Dermis blood vessel endothelial cell (primary cell): ENCODE measurements at regions not wholly inside any gene's neighbourhood (a gene's known extent, or its start where the extent isn't known, plus 50 kb on each side); places are given as distances from the start of the nearest gene placed in this dataset.
"Not testable (repeated sequence)": the region's sequence is repeated elsewhere in the genome, so short reads cannot be mapped to it uniquely, and the experiment has no call there.

Source experiments
- DNase-seq: peaks from one replicate; pipeline ENCODE4 v3.0.0; 2010

DNA sequence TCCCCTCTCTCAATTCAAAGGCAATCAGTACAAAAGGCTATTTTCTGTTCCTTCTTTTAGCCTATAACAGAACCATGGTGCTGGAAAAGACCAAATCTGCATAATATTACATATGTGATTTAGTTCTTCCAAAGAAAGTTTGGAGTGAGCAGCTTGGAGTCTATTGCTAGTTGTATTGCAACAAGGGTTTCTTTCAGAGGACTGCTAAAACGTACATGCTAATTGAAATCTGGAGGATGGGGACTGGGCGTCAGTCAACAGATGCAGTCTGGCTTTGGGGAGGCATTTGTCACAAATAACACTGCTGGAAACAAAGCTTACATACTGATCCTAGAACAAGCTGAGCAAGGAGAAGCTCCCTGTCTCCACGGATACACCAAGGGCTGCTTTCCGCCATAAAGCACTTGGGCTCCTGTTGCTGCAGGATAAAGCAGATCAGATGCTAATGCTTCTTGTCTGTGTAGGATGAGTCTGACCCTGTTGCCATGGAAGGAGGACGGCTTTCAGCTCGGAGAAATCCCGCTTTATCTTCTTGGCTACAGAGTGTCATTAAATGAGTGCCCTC lies 883.5 kb downstream of the SORCS1 start:
- no peak for DNase-seq

DNA sequence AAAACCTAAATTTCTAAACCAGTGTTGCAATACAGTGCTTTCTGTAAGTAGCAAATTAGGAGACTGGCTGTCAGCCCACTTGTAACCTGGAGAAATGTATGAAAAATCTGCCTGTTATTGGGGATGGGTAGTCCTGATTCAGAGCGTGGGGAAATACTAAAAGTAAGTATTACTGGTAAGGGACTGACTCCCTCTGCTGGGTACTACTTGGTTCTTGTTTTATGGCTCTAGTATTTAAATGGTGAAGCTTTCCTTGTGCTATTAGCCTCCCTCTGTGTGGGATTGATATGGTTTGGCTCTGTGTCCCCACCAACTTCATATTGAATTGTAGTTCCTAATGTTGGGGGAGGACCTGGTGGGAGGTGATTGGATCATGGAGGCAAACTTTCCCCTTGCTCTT lies 886.1 kb downstream of the SORCS1 start:
- DNase-seq = no peak

GRCh38 chr10:106271237-106271636 lies 893.3 kb downstream of the SORCS1 start:
- DNase-seq = no peak

DNA sequence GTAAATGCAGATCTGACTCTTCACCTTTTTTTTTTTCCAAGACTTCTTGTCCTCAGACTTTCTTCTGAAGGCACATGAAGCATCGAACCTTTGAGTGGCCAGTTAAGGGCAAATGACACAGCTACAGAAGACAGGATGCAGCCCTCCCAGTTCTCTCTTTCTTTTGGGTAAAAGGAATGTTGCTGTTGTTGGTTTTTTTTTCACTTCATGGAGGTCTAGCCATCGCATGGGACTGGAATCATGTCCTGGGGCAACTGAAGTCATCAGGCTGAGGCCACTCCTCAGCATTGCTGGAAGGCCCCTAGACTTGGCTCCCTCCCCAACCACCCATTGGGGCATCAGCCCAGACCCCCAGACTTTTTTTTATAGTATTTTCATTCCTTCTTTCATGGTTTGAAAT lies 896.5 kb downstream of the SORCS1 start:
- DNase-seq = no peak

- no peak for DNase-seq
These were observed 896.9 kb downstream of the SORCS1 start for GRCh38 chr10:106267591-106267990.

DNA sequence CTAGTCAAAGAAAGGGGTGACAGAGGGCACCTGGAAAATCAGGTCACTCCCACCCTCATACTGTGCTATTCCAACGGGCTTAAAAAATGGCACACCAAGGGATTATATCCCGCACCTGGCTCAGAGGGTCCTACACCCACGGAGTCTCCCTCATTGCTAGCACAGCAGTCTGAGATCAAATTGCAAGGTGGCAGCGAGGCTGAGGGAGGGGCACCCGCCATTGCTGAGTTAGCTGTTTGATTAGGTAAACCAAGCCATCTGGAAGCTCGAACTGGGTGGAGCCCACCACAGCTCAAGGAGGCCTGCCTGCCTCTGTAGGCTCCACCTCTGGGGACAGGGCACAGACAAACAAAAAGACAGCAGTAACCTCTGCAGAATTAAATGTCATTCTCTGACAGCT lies 907.1 kb downstream of the SORCS1 start:
- DNase-seq = not testable (repeated sequence)

DNA sequence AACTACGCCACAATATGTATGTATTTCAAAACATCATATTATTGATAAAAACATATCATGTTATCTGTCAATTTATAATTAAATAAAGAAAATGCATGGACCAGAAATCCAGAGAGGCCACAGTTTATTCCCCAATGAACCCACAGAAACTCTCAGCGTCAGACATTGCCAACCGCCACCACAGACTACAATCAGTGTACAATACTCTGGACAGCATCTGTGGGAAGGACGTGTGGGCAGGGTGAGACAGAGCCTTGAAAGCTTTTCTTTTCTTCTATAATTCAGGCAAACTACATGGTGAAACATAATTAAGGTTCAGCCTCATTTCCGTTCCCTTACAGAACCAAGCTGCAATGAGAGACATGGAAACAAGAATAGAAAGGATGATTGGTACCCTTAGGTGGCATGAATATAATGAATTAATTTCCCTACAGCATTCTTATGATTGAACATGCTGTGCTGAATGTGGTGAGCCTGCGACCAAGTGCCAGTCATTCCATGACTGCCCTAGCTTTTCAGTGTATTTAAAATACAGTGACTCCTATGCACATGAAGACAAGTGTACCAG lies 909.3 kb downstream of the SORCS1 start:
- DNase-seq = no peak

DNA sequence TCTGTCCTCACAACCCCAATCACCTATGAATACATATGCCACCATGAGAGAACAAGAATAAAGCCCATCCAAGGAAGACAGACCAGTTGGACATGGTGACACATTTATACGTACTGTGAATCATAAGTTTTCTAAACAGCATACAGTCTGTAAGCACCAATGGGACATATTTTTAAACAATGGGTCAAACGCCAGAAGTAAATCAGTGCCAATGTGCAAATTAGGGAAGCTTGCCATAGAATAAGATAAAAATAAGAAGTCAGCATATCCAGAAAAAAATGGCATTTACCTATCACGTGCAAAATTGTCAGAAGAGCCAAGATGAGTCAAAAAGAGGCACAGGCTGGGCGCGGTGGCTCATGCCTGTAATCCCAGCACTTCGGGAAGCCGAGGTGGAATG lies 910.4 kb downstream of the SORCS1 start:
- no peak for DNase-seq

DNA sequence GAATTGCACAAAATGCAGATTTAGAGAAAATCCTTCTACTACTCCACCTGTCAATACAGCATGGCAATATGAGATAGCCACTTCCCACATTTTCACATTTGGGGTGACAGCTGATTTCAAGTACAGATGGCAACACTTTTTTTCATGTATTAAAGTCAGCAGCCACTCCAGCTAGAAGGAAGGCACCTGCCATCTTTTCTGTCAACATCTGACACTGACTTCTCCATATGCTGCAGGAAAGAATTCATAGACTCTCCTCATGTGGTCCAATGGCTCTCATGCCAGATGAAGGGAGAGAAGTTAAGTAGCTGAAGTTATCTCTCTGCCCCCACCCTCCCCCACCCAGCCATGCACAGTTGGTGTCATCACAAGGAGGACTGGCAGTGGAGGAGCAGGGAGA lies 912.0 kb downstream of the SORCS1 start:
- DNase-seq = no peak

DNA sequence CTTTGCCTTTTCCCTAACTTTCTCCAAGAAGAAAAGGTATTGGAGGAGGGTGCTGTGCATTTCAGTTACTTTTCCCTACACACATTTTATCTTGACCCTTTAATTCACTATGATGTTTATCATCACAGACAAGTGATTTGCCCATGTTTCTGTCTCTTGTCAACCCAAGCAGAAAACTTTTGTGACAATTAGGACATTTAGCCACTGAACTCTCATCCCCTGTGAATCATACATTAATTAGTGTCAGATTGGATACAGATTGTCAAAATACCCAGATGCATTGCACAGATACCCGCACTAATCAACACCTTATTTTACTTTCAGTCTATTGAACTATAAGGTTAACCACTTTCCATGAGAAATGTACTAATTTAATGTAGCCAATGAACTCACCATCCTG lies 912.9 kb downstream of the SORCS1 start:
- no peak for DNase-seq

DNA sequence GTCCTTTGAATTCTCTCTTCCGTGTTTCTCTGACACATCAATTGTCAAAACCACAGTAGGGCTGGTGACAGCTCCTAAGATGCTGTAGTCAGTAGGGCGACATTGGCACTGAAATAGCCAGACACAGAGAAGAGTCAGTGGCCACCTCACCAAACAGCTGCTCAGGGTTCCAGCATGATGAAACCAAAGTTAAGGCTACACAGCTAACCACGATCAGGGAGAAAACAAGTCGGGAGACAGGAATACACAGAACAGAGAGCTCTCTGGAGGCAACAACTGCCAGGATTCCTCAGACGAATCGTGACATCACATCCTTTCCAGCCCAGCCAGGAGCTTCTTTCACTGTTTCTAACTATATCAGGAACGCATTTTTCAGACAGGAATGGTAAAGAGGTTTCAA lies 922.2 kb downstream of the SORCS1 start:
- DNase-seq = no peak

GRCh38 chr10:106226828-106227227 lies 937.7 kb downstream of the SORCS1 start:
- no peak for DNase-seq

DNA sequence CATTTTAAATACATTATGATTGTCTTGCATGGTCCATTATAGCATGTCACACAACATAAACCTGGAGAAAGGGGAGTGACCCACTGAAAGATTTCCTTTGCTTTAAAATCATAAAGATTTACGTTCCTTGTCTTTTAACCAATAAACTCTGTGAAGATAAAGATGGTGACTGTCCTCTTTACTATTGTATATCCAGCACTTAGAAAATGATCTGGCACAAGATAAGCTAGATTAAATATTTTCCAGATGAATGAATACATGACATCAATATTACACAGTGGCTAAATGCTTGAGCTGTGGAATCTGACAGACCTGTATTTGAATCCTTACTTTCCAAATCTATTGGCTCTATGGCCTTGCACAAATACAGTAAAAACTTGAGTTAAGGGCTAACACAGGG lies 938.4 kb downstream of the SORCS1 start:
- DNase-seq = no peak

DNA sequence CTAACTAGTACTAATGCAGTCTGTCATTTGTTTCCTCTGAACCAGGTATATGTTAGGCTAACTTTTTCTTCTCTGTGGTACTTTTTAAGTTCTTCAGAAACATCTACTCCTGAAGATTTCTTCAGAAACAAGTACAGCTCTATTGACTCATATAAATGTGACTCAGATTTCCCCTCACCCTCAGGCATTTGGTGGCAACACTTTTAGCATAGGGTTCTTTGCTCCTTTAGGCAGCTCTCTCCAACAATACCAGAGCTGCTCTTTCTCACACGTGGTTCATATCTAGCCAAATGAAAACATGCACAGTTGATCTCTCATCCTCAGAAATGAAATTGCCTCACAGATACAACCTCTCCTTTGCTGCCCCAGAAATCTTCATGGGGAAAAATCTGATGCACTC lies 939.8 kb downstream of the SORCS1 start:
- DNase-seq = no peak

- DNase-seq = no peak
These were observed 946.9 kb downstream of the SORCS1 start for GRCh38 chr10:106217627-106218026.

DNA sequence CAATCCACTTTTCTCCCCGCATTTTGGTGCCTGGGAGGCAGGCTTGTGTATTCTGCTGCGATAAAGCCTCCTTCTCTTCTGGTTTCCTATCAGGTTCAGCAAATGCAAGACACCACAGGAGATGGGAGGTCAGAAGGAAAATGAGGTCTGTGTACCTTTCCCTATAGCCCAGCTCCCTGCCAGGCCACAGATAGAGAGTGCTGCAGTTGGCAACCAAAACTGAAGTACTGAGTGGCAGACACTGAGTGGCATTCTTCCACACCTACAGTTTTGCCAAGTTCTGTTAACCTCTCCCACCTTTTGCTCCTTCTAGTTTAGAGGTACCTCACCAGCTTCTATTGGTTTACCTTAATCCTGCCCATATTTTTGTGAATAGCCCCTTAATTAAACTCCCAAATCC lies 948.4 kb downstream of the SORCS1 start:
- no peak for DNase-seq

DNA sequence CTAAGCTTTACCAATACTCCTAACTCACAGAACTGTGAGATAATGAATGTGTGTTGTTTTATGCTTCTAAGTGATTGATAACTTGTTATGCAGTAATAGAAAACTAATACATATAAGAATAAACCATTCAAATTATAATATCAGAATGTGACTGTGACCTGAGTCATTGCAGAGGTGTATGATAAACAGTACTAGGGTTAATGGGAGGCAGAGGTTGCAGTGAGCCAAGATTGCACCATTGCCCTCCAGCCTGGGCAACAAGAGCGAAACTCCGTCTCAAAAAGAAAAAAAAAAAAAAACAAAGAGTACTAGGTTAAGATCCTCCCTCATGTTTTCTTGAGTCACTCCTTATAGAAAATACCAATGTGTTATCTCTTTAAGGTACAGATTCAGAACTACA lies 950.3 kb downstream of the SORCS1 start:
- DNase-seq = no peak

DNA sequence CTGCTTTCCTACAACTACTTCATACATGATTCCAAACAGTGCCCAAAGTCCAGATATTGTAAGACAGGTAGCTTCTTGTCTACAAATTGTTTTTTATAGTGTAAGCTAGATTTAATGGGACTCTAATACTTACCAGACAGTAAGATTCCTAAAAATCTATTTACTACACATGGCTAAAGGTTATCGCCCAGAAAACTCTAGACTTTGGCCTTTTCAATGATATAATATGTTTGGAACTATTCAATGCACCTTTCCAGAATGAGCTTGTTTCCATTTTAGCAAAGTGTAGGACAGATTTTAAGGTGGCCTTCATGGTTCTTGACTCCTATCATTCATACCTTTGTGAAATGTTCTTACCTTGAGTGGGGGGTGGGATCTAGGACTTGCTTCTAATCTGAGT lies 951.0 kb downstream of the SORCS1 start:
- no peak for DNase-seq

- DNase-seq = no peak
These were observed 966.2 kb downstream of the SORCS1 start for GRCh38 chr10:106198275-106198674.

DNA sequence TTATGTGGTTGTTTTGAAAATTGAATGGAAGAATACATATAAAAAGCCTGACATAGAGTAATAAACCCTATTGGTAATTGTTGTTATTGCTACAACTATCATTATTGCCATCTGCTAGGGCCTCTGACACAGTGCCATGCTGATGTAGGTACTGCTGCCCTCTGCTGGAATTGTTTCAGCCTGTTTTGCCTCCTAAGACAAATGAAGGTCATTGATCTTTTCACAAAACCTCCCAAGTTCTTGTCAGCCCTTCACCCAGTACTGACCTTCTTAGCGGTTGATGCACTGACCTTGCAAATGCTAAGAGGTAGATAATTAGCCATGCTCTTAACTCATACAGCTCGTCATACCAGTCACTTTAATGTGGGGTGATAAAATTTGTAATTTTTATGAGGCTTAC lies 975.2 kb downstream of the SORCS1 start:
- DNase-seq = no peak

DNA sequence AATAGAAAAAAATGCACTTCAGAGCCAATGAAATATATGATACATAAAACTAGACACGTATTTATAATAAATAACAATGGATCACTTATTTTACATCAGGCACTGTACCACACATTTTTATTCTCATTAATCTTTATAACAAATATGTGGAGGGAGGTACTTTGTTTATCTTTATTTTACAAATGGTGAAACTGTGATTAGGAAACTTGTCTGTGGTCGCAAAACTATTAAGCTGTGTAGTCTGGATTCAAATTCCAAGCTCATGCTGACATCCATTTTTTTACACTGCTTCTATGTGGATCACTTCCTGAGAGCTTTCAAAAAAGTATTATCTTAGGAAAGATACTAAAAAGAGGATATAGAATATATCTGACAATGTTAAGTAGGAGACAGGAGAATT lies 978.6 kb downstream of the SORCS1 start:
- no peak for DNase-seq

DNA sequence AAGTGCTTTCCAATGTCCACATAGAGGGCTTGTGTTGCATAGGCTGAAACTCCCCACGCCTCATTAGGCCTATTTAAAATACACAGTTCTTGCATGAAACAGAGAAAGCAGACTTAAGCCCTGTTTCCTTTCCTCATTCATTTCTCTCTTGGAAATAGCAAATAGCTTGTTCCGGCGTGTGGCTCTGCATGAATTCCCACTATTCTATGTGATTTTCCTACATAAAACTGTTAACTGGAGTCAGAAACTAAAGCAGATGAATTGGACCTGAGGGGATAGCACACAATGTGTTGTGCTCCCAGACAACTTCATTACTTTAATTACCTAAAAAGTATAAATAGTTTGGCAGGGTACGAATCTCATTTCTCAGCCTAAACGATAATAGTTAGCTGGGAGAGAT lies 981.5 kb downstream of the SORCS1 start:
- DNase-seq = no peak

- DNase-seq = no peak
These were observed 982.0 kb downstream of the SORCS1 start for GRCh38 chr10:106182542-106182941.

DNA sequence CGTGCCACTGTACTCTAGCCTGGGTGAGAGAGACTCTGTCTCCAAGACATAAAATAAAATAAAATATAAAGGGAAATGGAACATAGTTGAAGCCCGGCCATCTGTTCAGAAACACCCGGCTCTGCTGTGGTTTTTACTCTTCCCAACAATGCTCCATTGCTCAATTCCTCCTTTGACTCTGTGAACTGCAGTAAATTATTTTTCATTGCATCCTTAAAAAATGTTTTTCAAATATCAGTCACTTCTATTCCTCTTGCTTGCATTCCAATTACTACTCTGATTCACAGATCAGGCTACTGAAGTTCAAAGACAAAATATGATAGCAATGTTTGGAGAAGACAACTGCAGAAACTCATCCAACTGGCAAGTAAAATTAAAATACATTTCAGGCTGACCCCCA lies 983.0 kb downstream of the SORCS1 start:
- no peak for DNase-seq

DNA sequence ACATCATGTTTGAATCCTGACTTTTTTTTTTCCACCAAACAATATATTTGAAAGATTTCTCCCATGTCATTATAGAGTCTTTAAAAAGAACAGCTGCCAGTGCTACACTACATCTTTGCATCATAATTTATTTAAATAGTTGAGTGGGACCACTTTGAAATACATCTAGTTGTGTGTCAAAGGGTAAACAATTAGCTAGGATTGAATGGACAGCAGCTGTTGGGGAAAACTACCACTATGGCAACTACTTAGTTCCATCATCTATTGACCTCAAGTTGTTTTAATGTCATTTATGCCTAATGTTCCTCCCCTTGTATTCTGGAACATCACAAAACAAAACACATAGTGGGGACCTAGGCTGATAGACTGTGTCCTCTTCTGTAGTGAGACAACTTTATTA lies 985.1 kb downstream of the SORCS1 start:
- no peak for DNase-seq
